HEK293T (cell line): ENCODE measurements at regions not wholly inside any gene's neighbourhood (a gene's known extent, or its start where the extent isn't known, plus 50 kb on each side); places are given as distances from the start of the nearest gene placed in this dataset.

Experiments used
- ARNT ChIP-seq: fragments of 450-650 bp; IDR thresholded peaks from 2 replicates; pipeline ENCODE4 v1.6.1; 2017; ENCODE audit warnings: mild to moderate bottlenecking
- BHLHE40 ChIP-seq: fragments of 450-650 bp; IDR thresholded peaks from 2 replicates; pipeline ENCODE4 v1.6.1; 2016; ENCODE audit warnings: mild to moderate bottlenecking, moderate library complexity, borderline replicate concordance
- FOXM1 ChIP-seq: fragments of 450-650 bp; IDR thresholded peaks from 2 replicates; pipeline ENCODE4 v1.6.1; 2017; ENCODE audit warnings: mild to moderate bottlenecking, borderline replicate concordance
- HDGF ChIP-seq: fragments of 450-650 bp; IDR thresholded peaks from 2 replicates; pipeline ENCODE4 v1.6.1; 2017; ENCODE audit warnings: antibody characterized with exemption, borderline replicate concordance
- L3MBTL2 ChIP-seq: fragments of 450-650 bp; conservative IDR thresholded peaks from 2 replicates; pipeline ENCODE4 v1.6.1; 2016; ENCODE audit warnings: mild to moderate bottlenecking
- NFRKB ChIP-seq: fragments of 450-650 bp; IDR thresholded peaks from 2 replicates; pipeline ENCODE4 v1.6.1; 2016; ENCODE audit warnings: mild to moderate bottlenecking, moderate library complexity
- SP1 ChIP-seq: fragments of 450-650 bp; IDR thresholded peaks from 2 replicates; pipeline ENCODE4 v1.6.1; 2017
- TARDBP ChIP-seq: fragments of 450-650 bp; IDR thresholded peaks from 2 replicates; pipeline ENCODE4 v1.6.1; 2016

DNA sequence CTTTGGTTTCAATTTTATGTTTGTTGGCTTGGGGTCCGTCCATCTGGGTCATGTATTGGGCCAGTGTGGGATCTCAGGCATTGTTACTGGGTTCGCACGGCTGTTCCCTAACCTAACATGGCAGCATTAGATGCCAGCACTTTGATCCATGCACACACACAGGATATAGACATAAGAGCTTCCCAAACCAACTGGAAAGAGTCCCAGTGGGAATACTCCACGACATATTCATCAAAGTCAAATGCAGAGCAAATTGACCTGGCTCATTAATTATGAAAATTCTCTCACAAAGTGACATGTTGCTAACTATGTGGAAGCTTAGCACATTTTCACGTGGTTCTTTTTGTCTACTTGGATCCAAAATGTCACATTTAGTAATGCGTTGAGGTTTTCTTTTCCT, 130.4 kb downstream of the SETD4 start:
- TF ChIP-seq SP1 = no peak
- no peak for TF ChIP-seq L3MBTL2
- no peak for TF ChIP-seq HDGF
- TF ChIP-seq FOXM1 = no peak
- no peak for TF ChIP-seq ARNT
- no peak for TF ChIP-seq NFRKB
- TF ChIP-seq TARDBP = no peak
- TF ChIP-seq BHLHE40 = no peak
